ENCODE measurements at regions not wholly inside any gene's neighbourhood (a gene's known extent, or its start where the extent isn't known, plus 50 kb on each side); places are given as distances from the start of the nearest gene placed in this dataset.

DNA sequence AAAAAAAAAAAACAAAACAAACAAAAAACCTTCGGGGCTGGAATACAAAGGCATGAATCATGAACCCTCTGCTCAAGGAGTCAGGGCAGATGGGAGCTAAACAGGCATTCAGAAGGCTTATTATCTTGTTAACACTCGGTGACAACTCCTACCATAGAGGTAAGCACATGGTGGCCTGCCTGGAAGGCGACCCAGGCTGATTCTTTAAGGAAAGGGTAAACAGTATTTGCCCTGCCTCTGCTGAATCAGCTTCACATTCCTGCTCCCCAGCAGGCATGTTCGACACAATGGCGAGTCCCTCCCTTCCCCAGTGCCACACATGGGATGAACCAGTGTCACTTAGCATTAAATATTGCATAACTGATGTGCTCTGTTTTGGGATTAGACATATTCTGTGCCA lies 191.9 kb downstream of the ARL4C start:
- DNase-seq: no peak

DNA sequence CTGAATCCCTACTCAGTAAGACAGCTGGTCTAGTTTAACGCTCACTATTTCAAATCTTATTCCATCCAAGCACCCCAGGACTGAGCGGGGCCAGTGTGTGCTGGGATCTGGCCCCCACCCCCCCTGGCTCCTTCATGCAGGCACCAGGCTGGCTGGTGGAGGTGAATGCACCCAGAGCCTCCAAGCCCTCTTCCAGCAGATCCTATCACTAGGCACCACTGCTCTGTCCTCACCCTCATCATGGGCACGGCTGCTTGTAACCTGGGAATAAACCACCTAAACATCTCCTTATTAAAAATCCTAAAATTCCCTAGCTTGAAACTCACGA lies 194.3 kb downstream of the ARL4C start:
- DNase-seq: no peak

DNA sequence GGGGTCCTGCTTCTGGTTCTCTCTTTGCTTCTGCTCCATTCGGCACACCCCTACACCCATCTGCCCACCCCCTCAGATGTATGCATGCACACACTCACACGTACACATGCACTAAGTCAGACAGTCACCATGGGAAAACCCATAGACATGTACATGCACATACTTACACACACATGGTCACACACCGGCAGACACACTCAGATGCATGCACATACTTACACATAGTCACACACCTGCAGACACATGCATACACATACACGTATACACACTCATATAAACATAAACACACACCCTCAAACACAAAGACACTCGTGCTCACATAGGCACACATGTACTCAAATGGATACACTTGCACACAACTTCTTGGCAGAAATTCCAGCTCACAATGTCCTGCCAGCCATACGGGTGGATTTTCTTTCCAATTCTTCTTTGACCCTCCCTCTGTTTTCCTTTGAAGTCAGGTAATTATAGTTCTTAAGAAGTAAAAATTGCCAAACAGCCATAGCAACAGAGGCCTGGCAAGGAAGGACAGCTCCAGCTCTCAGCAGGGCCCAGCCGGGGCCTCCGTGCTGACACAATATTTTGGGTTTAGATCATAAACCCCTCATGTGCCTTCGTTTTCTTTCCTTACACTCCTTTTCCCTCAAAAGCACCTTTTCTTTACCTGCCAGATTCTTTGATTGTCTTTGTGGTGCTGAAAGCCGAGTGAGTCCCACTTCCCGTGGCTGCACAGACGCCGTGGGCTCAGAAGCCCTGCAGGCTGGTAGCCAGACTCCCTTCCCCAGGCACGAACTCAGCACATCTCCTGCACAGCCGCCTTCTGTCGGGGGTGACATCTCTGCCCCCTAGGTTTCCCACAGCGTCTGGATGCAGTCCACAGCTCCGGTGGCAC lies 195.7 kb downstream of the ARL4C start:
- no peak for DNase-seq

DNA sequence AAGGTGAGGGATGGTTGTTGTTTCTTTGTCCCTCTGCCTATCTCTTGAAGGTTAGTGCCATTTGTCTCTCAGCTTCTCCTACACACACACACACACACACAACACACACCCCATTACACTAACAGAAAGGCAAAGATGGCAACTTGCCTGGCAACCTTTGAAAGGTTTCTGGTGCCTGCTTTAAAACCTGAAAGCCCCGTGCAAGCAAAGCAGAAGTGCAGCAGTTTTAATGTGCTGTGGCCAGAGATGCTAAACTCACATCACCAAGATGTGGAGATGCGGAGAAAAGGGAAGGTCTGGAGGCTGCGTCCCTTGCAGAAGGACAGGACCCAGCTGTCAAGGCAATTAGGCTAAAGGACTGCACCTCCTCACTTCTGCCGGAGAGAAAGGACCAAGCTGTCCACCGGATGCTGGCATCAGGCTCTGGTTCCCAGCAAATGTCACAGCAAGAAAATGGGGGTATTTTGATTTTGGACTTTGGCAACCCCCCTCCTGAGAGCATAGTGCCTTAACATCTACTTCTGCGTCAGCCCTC lies 196.4 kb downstream of the ARL4C start:
- DNase-seq: no peak

DNA sequence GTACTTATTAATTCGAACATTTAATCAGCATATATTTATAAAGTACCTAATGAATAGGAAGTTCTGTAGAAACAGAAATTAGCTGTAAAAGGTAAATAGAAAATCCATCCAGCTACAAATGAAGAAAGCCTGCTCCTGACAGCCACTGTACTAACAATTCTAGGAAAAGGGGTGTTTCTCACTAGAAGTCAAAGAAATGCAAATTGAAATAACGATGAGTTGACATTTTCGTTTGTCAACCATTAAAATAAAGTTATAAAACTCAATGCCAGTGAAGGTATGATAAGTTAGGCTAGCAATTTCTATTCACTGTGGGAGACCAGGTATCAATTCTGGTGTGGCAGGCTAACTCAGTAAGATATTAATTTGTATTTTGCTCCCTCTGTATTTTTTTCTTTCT lies 198.0 kb downstream of the ARL4C start:
- DNase-seq: no peak

DNA sequence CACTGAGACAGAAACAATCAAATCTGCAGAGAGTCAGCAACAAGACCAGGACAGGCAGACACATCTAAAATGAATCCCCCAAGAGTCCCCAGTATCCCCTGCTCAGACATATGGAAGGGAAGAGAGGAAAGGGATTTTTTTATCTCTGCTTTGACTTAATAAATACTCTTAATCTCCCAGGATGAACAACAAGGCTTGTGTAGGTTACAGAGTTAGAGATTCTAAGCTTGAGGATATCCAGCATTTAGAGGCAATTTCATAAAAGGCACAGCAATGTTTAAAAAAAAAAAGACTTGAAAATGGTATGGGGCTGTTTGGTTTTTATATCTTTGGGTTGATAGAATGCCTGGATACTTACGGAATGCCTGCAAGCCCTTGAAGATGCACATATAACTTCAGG lies 199.9 kb downstream of the ARL4C start:
- DNase-seq: no peak

DNA sequence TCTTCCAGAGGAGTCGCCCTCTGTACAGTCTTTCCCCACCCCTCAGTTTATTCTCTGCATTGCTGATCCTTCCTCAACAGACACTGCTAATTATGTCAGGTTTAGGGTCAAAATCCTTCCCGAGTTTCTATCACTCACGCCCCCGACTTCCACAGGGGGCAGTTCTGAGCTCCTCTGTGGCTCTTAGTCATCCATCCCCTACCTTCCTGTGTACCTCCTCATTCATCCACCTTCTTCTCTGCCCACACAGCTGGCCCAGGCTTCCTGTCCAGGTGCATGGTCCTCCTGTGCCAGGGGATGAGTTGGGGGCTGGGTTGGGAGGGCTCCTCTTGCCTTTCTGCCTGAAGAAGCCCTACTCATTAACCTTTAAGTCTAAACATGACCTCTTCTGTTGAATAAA lies 202.9 kb downstream of the ARL4C start:
- no peak for DNase-seq

DNA sequence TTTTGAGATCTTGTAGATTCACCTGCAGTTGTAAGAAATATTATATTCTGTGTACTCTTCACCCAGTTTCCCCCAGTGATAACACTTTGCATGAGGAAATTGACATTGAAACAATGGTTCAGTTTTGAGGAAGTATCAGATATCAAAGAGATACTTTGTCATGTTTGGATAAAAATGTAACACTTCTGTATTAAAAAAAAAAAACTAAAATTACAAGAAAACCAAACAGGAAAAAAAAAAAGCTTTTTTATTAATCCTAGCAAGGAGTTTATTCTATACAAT lies 204.0 kb downstream of the ARL4C start:
- DNase-seq: peak; percentile 20

DNA sequence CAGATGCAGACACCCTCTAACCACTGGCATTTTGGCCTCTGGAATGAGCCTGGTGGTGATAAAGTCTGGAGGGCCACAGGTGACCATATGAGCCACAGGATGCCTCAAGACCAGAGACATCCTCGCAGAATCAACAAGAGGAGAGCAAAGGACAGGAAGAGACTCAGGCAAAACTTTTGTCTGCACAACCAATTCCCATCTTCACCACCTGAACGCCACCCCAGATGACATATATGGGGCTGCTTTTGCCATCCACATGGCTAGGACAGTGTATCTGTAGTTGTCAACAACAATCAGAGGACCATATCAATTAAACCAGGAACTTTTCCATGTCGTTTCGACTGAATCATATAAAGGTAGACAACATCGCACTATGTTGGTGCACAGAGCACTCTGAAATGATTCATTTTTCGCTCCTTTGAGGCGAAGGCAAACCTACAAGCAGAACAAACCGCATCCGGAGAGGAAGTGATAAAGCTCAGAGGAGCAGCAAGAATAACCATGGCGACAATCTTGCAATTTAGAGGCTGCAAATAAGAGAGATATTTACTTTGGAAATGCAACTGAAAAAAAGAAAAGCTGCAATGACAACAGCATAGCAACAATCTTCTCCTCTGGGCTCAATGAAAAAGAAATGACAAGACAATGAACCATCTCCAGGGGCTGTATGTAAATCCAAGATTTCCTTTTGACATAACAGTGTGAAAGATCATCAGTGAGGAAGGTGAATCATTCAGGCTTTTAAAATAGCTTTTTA lies 204.5 kb downstream of the ARL4C start:
- peak; percentile 77 for DNase-seq

DNA sequence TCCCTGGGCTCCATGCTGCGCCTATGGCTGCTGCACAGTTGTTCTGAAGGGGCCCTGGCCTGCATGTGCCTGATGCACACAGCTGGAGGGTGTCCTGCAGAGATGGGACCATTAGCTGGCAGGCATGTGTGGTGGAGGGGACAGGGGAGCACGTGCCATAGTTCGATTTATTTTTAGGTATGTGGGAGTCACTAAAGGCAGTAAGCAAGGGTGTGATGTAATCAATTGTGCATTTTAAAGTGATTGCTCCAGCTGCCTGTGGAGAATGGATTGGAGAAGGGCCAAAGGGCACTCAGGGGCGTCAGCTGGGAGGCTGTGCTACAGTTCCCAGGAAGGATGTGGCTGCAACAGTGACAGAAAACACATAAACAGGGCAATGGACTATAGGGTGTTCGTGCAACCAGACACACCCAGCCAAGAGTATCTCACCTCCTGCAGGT lies 205.1 kb downstream of the ARL4C start:
- peak; percentile 22 for DNase-seq

DNA sequence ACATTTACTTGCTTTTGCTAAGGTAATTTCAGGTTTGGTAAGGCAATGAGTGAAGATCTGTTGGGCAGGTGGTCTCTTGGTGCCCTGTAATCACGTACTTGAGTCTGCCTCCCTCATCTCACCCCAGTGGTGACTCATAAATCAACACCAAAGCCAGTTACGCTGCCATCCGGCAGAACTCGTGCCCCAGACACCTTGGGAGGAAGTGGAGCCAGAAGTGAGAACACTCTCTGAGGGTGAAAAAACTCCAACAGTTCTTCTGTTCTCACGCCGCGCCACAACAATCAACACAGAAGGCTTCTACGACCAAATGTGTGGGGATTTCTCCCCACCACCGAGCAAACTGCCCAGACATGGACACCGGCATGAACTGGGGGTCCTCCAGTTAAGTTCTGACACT lies 206.2 kb downstream of the ARL4C start:
- DNase-seq: peak; percentile 68

DNA sequence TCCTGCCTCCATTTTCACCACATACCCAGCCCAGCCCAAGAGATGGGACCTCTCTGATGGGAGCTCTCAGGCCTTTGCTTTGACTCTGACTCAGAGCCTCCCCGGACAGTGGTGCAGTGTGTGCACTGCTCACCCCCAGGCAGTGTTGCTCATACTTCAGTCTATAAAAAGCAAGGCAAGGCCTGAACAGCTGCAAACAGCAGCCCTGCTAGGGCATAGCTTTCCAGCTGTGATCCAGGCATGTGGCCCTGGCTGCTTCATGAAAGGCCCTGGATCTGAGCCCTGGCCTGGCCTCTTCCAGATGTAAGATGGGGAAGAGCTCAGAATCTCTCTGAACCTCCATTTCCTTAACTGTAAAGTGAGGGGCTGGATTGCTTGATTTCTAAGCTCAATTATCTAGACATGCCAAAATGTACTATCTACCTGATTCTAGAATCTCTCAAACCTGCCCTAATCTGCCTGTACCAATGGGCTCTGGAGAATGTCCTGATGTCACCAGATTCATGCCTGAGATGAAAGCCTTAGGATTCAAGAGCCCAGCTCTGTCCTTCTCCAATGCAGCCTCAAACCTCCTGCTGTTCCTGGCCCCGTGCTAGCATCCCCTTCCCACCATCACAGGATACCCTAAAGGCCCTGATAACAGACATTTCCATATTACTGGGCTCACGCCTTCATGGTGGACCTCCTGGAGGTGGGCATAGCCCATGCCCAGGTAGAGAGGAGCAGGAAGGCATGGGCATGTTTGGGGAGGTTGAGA lies 206.9 kb downstream of the ARL4C start:
- DNase-seq: no peak

DNA sequence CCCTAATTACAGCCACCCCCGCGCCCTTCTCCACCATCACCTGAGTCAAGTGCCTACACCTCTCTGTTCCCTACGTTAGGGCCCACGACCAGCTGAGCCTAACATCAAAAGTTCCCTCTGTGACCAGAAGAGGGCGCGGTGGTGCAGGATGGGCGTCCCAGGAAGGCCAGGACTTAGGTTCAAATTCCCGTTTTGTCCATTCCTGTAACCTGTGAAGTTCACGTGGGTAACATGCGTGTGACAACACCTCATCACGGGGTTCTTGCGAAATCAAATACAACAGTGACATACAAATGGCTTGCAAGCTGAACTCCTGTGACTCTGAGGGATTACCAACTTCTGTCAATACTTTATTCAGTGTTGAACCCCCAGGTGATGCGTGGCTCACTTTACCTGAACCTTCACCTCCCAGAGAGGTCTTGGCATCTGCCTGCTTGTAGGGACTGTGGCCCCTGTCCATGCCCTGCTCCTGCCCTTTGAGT lies 207.9 kb downstream of the ARL4C start:
- DNase-seq: peak; percentile 60

DNA sequence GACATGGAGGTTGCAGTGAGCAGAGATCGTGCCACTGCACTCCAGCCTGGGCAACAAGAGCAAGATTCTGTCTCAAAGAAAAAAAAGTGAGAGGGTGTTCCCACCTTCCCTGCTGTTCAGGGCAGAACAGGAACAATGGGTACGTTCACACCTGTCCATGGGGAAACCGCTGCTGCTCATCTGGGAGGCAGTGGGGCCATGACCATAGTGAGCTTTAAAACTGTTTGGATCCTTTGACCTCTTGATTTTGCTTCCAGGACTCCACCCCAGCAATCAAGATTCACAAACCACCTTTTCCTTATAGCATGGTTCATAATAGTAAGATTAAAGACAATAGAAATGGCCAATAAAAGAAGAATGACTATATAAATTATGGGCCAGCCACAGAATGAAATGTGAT lies 209.2 kb downstream of the ARL4C start:
- no peak for DNase-seq

DNA sequence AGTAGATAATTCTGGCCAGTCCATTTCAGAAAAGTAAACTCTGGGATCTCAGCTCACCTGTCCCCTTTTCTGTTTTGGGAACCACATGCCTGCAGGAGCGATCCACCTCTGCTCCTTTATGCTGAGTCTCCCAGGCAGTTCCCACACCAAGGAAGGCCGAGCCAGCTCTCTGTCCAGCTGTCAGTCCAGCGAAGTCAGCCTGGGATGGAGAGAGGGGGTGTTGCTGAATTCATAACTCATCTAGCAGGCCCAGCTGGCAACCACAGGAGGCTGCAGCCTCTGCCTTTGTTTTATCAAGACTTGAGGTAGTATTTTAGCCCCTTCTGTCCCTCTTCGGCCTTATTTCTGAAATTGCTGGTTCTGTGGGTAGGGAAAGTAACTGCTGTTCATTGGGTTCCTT lies 209.9 kb downstream of the ARL4C start:
- no peak for DNase-seq

DNA sequence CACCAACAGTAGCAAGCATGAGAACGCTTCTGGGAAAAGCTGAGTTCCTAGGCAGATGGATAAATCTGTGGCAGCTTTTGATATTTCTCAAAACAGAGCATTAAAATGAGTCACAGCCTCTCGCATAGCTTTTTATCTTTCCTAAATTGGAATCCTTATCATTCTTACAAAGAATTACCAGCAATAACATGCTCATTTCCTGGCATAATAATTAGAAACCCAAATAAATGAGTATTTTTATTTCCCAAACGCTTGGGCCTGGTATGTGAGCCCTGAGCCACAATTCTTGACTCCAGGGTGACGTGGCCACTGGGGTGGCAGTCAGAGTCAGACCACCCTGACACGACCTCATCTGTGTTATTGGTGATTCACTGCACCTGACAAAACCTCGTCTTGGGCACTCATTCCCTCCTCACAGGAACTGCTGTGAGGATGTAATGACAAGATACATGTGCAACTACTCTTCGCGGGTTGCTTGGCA lies 210.7 kb downstream of the ARL4C start:
- DNase-seq: no peak

DNA sequence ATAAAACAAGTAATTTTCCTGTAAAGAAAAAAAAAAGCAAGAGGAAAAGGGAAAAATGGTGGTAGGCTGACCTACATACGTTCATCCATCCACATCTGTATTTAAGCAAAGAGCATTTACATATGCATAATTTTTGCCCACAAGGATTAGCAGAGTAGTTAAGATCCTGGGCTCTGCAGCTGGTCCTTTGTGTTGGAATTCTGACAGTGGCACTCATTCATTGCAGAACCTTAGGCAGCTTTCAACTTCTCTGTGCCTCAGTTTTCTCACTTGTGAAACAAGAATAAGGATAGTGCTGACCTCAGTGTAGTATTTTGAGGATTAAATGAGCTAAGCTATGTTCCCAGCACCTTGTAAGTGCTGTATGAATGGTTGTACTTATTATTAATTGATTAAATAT lies 211.3 kb downstream of the ARL4C start:
- no peak for DNase-seq

DNA sequence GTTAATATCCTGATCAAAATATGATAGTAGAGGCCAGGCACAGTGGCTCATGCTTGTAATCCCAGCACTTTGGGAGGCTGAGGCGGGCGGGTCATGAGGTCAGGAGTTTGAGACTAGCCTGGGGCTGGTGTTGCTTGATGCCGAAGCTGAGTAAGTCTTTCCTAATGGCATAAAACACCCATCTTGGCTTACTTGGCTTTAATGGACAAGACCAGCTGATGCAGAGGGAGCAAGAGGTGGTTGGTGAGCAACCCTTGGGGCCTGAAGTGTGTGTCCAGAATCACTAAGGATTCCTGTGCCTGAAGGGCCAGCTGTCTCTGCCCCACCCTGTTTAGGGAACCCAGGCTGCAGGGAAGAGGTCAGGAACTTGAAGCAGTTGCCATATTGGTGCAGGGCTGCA lies 217.2 kb downstream of the ARL4C start:
- no peak for DNase-seq

DNA sequence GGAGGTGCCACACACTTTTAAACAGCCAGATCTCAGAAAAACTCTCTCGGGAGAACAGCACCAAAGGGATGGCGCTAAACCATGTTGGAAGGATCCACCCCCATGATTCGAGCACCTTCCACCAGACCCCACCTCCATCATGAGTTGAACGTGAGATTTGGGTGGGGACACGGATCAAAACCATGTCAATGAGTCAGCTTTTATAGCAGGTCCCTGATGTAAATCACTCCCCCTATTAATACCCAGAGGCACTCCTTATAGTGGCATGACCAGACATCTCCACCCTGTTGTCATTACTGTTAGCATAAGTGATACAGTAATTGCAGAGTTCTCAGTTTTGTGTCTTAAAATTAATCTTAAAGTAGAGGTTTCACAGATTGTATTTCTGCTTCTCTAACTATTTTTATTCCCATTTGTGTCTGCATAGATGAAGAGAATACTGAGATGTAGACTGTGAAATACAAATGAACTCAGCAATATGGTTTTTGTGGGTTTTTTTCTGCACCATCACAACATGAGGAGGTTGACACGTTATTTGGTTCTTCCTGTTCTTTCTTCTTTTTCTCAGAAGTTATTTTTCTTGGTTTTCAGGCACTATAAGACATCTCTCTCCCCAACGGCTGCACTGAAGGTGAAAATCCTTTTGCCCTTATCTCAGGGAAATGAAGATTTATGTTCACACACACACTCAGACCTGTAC lies 218.2 kb downstream of the ARL4C start:
- DNase-seq: no peak

DNA sequence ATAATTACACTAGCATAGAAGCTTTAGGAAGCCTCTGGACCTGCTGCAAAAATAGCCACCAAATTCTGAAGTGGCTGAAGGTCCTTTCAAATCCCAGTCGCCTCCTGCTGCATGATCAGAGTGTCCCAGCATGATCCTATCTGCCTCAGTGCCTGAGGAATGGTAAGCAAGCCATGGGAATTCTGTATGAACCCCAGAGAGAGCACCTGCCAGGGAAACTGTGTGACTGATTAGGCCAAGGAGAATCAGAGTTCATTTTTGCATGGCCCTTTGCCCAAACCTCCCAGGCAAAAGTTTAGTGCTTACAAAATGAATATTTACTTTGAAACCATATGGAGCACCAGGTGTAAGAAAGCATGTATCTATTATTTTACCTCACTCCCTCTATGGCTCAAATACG lies 221.4 kb downstream of the ARL4C start:
- no peak for DNase-seq

DNA sequence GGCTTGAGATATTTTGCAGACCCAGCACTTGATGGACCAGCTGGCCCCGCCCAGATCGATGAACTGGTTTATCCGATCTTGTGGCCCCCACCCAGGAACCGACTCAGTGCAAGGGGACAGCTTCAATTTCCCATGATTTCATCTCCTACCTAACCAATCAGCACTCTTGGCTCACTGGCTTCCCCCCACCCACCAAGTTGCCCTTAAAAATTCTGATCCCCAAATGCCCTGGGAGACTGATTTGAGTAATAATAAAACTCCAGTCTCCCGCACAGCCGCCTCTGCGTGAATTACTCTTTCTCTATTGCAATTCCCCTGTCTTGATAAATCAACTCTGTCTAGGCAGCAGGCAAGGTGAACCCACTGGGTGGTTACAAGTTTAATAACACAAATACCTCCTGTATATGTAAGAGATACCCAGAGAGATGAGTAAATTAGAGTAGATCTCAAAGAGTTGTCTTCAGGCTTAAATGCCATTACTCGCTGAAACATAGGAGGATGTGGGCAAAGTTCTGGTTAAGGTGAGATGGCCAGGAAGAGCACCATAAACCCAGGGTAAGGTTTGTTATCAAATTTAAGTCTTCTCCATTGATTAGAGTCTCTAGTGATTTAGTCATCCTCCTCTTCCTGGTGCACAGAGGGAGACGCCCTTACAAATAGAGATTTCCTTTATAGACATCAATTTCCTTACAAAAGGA lies 222.8 kb downstream of the ARL4C start:
- DNase-seq: no peak
